ENCODE measurements at regions not wholly inside any gene's neighbourhood (a gene's known extent, or its start where the extent isn't known, plus 50 kb on each side); places are given as distances from the start of the nearest gene placed in this dataset.

- H3K9me2 ChIP-seq (replicated peaks; ENCODE audit: low read length): no peaks in the 10 kb centered on the region
- H3K4me3 ChIP-seq (ENCODE audit: low read length): no peak overlapping the region
- H2AFZ ChIP-seq (ENCODE audit: low read length): no peak overlapping the region
- DNase-seq (no peak), ATAC-seq (no peak)
- no peaks in the 10 kb centered on the region for H3K36me3 ChIP-seq (ENCODE audit: low read depth, low read length)
- no peaks in the 10 kb centered on the region for H3K4me1 ChIP-seq (ENCODE audit: insufficient read depth, low read length)
- H3K9me3 ChIP-seq (ENCODE audit: low read length): 0 out of 2 replicates have a peak, but pooled peaks cover 3% of the 10 kb centered on the region
- H3K9ac ChIP-seq (ENCODE audit: low read length): no peak overlapping the region
- H3K4me2 ChIP-seq (ENCODE audit: low read length): no peak overlapping the region
- no peak overlapping the region for H3K27ac ChIP-seq (ENCODE audit: low read length)
- H3K79me2 ChIP-seq (ENCODE audit: low read length): no peaks in the 10 kb centered on the region
- CTCF ChIA-PET: no interaction called here
- H4K20me1 ChIP-seq (ENCODE audit: low read length): no peaks in the 10 kb centered on the region
- H3K27me3 ChIP-seq (ENCODE audit: low read length): peaks cover 18% of the 10 kb centered on the region; the same call in 1 of the 2 replicates
- H3F3A ChIP-seq (ENCODE audit: low read length, unreplicated experiment): no peaks in the 10 kb centered on the region
- no peak for TF ChIP-seq EZH2 (IDR thresholded peaks at IDR 0.05; ENCODE audit: low read length, unreplicated experiment)
- TF ChIP-seq EZH2phosphoT487 (IDR thresholded peaks at IDR 0.05; ENCODE audit: borderline replicate concordance, low read length): no peak
- TF ChIP-seq CTCF (conservative IDR thresholded peaks at IDR 0.05; ENCODE audit: low read depth, low read length): no peak
- POLR2A ChIA-PET (ENCODE audit: unreplicated experiment): no interaction called here
- intact Hi-C loops (cut with micrococcal nuclease): loop anchor here (2.0 kb wide), 1 partner anchor 48 kb away; no protein-coding TSS in a partner anchor
- BruUV-seq (replicated peaks): no TSS peak
These were observed 194.2 kb downstream of the GXYLT1 start for GRCh38 chr12:41950455-41950854.

GRCh38 chr12:41946106-41946505 is 198.6 kb downstream of the GXYLT1 start:
- Histone ChIP-seq H3K4me2 (ENCODE audit: low read length) (no peak overlapping the region), H3K36me3 (ENCODE audit: low read depth, low read length) (no peaks in the 10 kb centered on the region), H3K79me2 (ENCODE audit: low read length) (no peaks in the 10 kb centered on the region), H4K20me1 (ENCODE audit: low read length) (no peaks in the 10 kb centered on the region), H3K9me3 (ENCODE audit: low read length) (0 out of 2 replicates have a peak, but pooled peaks cover 3% of the 10 kb centered on the region), H3K27ac (ENCODE audit: low read length) (no peak overlapping the region), H3K4me1 (ENCODE audit: insufficient read depth, low read length) (no peaks in the 10 kb centered on the region), H3K9me2 (replicated peaks; ENCODE audit: low read length) (no peaks in the 10 kb centered on the region), H3K27me3 (ENCODE audit: low read length) (peaks cover 21% of the 10 kb centered on the region; the same call in 1 of the 2 replicates), H3F3A (ENCODE audit: low read length, unreplicated experiment) (no peaks in the 10 kb centered on the region), H3K9ac (ENCODE audit: low read length) (no peak overlapping the region), H2AFZ (ENCODE audit: low read length) (no peak overlapping the region), H3K4me3 (ENCODE audit: low read length) (no peak overlapping the region)
- DNase-seq: no peak
- ChIA-PET CTCF (no interaction called here), POLR2A (ENCODE audit: unreplicated experiment) (no interaction called here)
- BruUV-seq (replicated peaks): no TSS peak
- TF ChIP-seq EZH2 (IDR thresholded peaks at IDR 0.05; ENCODE audit: low read length, unreplicated experiment): no peak
- TF ChIP-seq EZH2phosphoT487 (IDR thresholded peaks at IDR 0.05; ENCODE audit: borderline replicate concordance, low read length): no peak
- TF ChIP-seq CTCF (conservative IDR thresholded peaks at IDR 0.05; ENCODE audit: low read depth, low read length): no peak
- intact Hi-C loops (cut with micrococcal nuclease): no loop called here
- no peak for ATAC-seq

- Histone ChIP-seq H3K4me2 (ENCODE audit: low read length) (no peak overlapping the region), H3K9me2 (replicated peaks; ENCODE audit: low read length) (no peaks in the 10 kb centered on the region), H3K9me3 (ENCODE audit: low read length) (0 out of 2 replicates have a peak, but pooled peaks cover 3% of the 10 kb centered on the region), H3K27me3 (ENCODE audit: low read length) (peaks cover 19% of the 10 kb centered on the region; the same call in 1 of the 2 replicates), H3K27ac (ENCODE audit: low read length) (no peak overlapping the region), H3K36me3 (ENCODE audit: low read depth, low read length) (no peaks in the 10 kb centered on the region), H3K4me3 (ENCODE audit: low read length) (no peak overlapping the region), H2AFZ (ENCODE audit: low read length) (no peak overlapping the region), H3K4me1 (ENCODE audit: insufficient read depth, low read length) (no peaks in the 10 kb centered on the region), H4K20me1 (ENCODE audit: low read length) (no peaks in the 10 kb centered on the region), H3F3A (ENCODE audit: low read length, unreplicated experiment) (no peaks in the 10 kb centered on the region), H3K79me2 (ENCODE audit: low read length) (no peaks in the 10 kb centered on the region), H3K9ac (ENCODE audit: low read length) (no peak overlapping the region)
- CTCF ChIA-PET: no interaction called here
- TF ChIP-seq EZH2phosphoT487 (IDR thresholded peaks at IDR 0.05; ENCODE audit: borderline replicate concordance, low read length) (no peak), CTCF (conservative IDR thresholded peaks at IDR 0.05; ENCODE audit: low read depth, low read length) (no peak), EZH2 (IDR thresholded peaks at IDR 0.05; ENCODE audit: low read length, unreplicated experiment) (no peak)
- POLR2A ChIA-PET (ENCODE audit: unreplicated experiment): no interaction called here
- BruUV-seq (replicated peaks): no TSS peak
- intact Hi-C loops (cut with micrococcal nuclease): no loop called here
- ATAC-seq: no peak
- DNase-seq: no peak
These were observed 200.5 kb downstream of the GXYLT1 start for GRCh38 chr12:41944216-41944615.

Measured in PC-3 (cell line).